Testis (tissue), 2 donors: ENCODE measurements at regions not wholly inside any gene's neighbourhood (a gene's known extent, or its start where the extent isn't known, plus 50 kb on each side); places are given as distances from the start of the nearest gene placed in this dataset.

Experiments used
- CTCF ChIP-seq, 3 experiments: fragments of 450-650 bp in 2 of 3; fragments of 200-600 bp in 1 of 3; sonication (generic) in 1 of 3; IDR thresholded peaks; one replicate each; pipeline ENCODE4 v1.5.1; 2016 to 2019; ENCODE audit warnings: antibody characterized with exemption in 3 of 3, mild to moderate bottlenecking in 2 of 3, moderate library complexity in 1 of 3
- POLR2A ChIP-seq: fragments of 450-650 bp; IDR thresholded peaks from one replicate; pipeline ENCODE4 v1.6.1; 2017; ENCODE audit warnings: antibody characterized with exemption, mild to moderate bottlenecking, moderate library complexity

- TF ChIP-seq CTCF (IDR thresholded peaks at IDR 0.05) (no peak), POLR2A (no peak)
Observed at GRCh38 chr2:41725901-41726300, 321.9 kb upstream of the PKDCC start.
